ENCODE measurements at regions not wholly inside any gene's neighbourhood (a gene's known extent, or its start where the extent isn't known, plus 50 kb on each side); places are given as distances from the start of the nearest gene placed in this dataset.

DNA sequence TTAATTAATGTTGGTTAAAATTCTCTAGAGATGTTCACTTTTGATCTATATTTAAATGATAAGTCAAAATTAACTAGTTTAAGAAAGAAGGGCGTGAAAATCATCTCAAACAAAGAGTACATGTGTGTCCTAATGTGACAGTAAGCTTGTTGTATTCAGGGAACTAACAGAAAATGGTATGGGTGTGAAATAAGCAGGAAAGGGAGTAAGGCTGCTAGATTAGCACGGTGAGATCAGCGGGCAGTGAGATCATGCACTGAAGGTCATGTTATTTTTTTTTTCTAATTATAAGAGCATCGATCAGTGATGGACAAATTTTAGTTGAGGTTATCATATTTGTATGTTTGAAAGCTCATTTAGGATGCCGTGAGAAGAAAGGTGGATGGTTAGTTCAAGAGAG, 430.8 kb downstream of the DIPK2A start:
- DNase-seq (ENCODE audit: extremely low read depth in 1 of 11, low read depth in 9 of 11, low spot score in 4 of 11), result no peak

DNA sequence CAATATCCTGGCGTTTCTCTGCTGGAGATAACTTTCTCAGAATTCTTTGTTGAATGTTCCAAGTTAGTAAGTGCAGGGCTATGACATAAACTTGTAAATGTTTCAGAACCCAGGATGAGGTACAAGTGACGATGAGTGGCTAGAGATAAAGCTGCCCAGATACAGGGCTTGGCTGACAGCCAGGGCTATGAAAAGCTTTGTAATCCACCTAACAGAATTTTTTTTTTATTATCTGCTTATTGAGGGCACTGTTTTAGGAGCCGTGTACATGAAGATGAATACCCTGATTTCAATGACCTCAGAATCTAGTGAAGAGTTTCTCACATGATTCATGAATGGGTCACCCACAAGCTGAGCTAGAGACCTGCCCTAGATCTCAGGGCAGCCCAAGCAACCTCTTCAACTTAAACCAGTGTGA, 431.4 kb downstream of the DIPK2A start:
- no peak for DNase-seq (ENCODE audit: extremely low read depth in 1 of 11, low read depth in 9 of 11, low spot score in 4 of 11)

DNA sequence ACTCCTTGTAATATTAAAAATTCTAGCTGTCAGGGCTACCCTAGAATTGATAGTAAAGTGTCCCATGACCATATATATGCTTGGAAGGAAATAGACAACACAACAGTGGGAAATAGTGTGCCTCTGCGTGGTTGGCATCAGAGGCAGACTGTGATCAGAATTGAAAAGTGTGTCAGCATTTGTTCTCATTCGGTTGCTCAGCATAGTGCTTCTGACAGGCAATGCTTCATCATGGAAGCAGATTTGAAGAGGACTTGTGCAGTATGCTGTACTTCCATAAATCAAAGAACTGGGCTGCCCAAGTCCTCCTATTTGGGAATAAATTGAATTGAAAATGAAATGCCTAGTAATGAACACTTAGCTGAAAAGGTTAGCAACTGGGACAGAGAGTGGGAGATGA, 435.7 kb downstream of the DIPK2A start:
- no peak for DNase-seq (ENCODE audit: extremely low read depth in 1 of 11, low read depth in 9 of 11, low spot score in 4 of 11)

DNA sequence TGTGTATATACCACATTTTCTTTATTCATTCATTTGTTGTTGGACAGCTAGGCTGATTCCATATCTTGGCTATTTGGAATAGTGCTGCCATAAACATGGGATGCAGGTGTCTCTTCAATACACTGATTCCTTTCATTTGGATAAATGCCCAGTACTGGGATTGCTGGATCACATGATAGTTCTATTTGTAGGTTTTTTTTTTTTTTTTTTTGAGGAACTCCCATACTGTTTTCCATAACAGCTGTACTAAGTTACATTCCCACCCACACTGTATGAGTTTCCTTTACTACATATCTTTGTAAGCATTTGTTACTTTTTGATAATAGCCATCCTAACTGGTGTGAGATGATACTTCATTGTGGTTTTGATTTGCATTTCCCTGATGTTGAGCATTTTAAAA, 437.7 kb downstream of the DIPK2A start:
- DNase-seq (ENCODE audit: extremely low read depth in 1 of 11, low read depth in 9 of 11, low spot score in 4 of 11), result no peak

DNA sequence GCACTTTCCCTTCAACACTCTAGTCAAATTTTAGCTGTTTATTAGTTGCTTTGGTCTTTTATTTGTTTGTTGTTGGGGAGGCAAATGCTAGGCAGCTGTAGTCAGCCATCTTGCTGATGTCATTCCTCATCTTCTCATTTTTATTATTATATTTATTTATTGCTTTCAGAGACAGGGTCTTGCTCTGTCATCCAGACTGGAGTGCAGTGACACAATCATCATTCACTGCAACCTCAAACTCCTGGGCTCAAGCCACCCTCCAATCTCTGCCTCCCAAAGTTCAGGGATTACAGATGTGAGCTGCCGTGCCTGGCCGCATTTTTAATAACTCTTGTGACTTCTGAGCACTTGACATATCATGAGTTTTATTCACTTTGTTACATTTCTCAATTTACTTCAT, 441.4 kb downstream of the DIPK2A start:
- no peak for DNase-seq (ENCODE audit: extremely low read depth in 1 of 11, low read depth in 9 of 11, low spot score in 4 of 11)

DNA sequence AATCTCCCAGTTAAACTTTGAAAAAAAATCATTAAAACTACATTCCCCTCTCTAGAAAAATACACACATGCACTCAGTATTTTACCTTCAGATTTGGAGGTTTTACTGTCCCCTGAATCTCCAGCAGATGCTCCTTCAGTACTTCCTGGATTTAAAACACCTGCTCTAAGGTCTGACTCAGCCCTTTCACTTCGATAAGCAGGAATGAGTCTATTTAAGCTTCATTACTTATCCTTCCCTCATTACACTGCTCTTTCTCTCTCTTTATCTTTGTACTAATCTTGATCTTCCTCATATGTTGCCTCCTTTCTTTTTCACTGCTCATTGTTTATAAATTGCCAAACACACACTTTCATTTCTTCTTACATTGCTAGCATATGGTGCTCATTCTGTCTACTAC, 443.9 kb downstream of the DIPK2A start:
- DNase-seq (ENCODE audit: extremely low read depth in 1 of 11, low read depth in 9 of 11, low spot score in 4 of 11), result no peak

DNA sequence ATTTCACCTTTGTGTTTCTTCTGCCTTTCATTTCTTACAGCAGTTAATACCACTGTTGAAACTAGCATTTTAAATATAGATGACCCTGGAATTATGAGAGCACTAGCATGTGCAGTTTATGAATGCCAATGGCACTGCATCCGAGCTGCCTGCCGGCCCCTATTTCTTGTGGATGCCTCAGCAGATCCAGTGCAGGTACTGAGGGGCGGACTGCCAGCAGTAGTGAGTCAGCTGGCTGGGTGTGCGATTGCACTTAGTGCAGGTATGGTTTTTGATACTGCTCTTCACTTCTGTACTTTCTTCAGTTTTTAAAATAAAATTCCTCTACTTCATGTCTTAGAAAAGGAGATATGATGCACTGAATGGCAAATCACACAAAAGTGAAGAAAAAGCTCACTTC, 453.0 kb downstream of the DIPK2A start:
- DNase-seq (ENCODE audit: extremely low read depth in 1 of 11, low read depth in 9 of 11, low spot score in 4 of 11), result no peak

DNA sequence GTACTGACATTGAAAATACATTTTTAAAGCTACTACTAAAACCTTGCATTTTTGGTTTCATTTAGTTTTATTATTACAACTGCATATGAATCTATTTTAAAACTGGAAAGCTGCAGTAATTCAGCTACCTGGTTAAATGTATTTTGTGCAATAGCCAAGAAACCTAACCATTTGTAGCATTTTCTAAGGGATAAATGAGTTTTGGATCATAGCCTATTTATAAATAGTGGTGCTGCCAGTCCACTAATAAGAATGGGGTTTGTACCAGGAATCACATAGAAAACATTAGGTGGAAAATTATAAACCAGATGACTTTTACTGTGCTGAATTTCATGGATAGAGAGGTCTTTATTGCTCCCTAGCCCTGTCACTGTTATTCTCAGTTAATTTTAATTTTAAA, 454.7 kb downstream of the DIPK2A start:
- no peak for DNase-seq (ENCODE audit: extremely low read depth in 1 of 11, low read depth in 9 of 11, low spot score in 4 of 11)

DNA sequence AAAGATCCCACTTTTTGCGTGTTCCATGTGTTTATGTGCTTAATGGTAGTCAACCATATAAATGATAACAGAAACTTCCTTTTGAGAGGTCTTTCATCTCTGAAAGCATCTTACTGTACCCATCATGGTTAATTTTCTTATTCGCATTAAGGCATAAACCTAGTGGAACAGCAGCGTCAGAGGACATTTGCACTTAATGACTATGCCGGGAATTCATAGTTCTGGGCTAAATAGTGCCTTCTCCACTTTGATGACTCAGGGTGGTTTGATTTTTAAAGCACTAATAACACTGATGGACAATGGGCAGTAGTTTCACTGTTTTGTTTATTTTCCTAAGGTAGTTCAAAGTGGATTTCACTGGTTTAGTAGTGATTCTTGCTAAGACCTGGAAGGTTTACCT, 455.3 kb downstream of the DIPK2A start:
- no peak for DNase-seq (ENCODE audit: extremely low read depth in 1 of 11, low read depth in 9 of 11, low spot score in 4 of 11)

DNA sequence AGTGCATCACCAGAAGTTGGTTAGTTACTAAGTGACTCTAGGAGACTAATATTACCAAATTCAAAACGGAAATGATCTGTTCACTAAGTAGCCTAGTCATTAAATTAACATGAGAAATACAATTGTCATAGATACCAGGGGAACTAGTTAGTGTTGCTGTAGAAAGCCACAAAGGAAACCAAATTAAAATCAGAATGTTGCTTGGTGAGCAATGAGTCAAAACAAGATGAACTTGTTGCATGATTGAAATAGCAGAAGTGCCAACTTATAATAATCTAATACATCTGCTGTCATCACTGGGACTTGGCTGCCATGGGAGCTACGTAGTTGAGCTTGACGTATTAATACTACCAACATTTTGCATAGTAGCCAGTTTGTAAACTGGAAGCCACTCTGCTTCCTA, 458.1 kb downstream of the DIPK2A start:
- no peak for DNase-seq (ENCODE audit: extremely low read depth in 1 of 11, low read depth in 9 of 11, low spot score in 4 of 11)

DNA sequence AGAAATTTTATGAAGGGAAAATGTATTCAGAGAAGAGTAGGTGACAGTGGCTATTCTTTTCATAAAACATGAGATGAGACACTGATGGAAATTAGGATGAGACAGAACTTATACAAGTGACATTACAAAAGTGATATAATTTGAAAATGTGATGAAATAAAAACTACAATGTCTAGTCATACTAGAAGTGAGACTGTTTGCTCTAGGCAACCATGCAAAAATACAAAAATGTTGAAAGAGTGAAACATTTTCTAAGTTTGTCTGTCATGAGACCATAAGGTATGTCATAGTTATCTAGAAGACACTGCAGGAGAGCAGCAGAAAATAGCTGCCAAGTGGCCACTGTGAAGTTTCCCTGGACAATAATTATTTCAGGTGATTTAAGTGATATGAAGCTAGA, 459.5 kb downstream of the DIPK2A start:
- DNase-seq (ENCODE audit: extremely low read depth in 1 of 11, low read depth in 9 of 11, low spot score in 4 of 11), result no peak

DNA sequence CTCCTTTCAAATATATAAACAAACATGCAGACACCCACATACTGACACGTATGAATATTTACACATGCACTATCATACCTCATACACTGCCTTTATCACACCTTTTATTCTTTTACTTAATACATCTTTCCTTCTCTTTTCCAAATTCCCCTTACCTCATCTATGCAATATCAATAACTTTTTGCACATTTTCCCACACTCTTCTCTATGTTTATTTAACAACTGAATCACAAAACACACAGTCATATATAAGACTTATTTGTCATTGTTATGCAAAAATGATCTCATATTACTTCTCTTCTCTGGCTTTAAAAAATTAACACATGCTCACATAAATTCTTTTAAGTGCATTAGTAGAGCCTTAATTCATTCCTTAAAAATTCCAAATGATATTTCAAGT, 461.4 kb downstream of the DIPK2A start:
- no peak for DNase-seq (ENCODE audit: extremely low read depth in 1 of 11, low read depth in 9 of 11, low spot score in 4 of 11)

DNA sequence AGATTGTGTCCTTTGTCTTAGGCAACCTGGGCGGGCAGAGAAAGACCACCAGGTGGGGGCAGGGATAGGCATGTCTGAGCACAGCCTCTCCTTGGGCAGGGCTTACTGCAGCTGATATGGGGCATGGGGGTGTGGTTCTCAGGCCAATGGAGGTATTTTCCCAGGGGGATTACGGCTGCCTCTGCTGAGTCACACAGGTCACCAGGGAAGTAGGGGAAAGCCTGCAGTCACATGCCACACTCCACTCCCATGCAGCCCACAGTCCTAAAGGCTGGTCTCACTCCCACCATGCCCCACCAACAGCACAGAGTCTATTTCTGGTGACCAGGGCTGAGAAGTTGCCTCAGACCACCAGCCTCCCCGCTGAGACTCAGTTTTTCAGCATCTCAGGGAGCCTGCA, 466.4 kb downstream of the DIPK2A start:
- DNase-seq (ENCODE audit: extremely low read depth in 1 of 11, low read depth in 9 of 11, low spot score in 4 of 11), result no peak

DNA sequence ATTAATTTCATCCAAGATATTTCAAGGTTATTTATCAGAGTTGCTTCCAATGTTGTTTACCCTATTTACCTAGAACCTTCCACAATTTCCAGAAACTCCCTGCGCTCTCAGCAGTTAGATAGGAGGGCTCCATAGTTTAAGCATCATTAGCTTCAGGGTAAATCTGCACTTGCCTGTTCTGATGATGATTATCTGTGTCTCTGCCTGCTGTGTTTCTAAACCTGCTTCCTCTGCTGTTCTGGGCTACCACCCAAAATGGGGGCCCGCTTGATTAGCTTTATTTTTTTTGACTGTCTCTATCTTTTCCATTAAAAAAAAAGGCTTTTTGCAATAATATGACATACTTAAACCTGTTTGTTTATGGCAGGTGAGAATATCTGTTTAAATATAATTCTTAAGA, 472.4 kb downstream of the DIPK2A start:
- no peak for DNase-seq (ENCODE audit: extremely low read depth in 1 of 11, low read depth in 9 of 11, low spot score in 4 of 11)

DNA sequence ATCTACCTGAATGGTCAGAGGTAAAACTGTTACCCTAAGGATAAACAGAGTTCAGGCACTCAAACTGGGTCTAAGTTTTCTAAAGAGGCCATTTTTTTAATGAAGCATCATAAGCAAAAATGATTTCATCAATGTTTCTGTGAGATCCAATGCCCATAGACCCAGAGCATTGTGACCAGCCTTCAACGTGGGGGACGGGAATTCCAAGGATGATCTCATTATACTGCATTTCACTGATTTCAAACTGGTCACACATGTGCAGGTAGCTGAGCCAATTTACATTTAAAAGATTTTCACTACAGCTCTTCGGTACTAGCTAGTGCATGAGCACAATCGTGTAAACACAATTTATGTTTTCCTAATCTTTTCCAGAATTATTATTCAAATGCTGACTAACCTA, 472.9 kb downstream of the DIPK2A start:
- no peak for DNase-seq (ENCODE audit: extremely low read depth in 1 of 11, low read depth in 9 of 11, low spot score in 4 of 11)

DNA sequence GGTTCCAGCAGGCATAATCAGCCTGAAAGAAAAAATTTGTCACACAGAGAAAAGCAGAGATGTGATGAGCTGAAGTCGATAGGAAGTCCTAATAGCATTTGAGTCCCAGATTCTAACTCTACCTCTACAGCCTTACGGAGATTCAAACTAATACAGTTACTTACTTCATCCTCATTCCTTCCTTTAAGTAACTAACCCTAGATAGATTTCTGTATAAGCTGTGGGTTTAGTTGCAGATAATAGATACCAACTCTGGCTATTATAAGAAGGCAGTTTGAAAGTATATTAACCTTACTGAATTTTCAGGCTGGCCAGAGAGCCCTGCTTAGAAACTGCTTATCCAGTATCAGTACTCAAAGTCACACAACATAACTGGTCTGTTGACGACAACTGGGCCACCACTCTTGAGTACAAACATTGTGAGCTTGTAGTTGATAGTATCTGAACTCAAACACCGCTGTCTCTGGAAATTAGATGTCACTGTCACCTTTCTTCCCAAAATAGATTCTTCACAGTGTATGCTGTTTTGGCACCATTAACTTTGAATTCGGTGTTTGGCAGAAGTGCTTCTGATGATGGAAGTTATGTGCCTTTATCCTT, 484.3 kb downstream of the DIPK2A start:
- no peak for DNase-seq (ENCODE audit: extremely low read depth in 1 of 11, low read depth in 9 of 11, low spot score in 4 of 11)

DNA sequence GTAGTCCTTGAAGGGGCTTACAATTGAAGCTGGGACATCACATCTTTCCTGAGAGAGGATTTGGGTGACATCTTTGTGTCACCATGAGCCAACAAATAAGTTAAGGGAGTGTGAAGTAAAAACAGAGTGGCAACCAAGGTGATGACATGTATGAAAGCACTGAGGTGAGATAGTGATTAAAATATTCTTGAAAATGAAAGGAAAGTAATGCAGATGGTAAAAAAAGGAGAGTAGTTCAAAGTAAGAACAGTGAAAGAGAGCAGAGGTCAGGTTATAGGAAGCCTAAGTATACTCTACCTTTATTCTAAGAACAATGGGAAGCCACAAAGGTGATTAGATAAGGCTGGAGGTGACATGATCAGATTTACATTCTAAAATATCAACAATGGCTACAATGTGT, 486.1 kb downstream of the DIPK2A start:
- DNase-seq (ENCODE audit: extremely low read depth in 1 of 11, low read depth in 9 of 11, low spot score in 4 of 11), result no peak

DNA sequence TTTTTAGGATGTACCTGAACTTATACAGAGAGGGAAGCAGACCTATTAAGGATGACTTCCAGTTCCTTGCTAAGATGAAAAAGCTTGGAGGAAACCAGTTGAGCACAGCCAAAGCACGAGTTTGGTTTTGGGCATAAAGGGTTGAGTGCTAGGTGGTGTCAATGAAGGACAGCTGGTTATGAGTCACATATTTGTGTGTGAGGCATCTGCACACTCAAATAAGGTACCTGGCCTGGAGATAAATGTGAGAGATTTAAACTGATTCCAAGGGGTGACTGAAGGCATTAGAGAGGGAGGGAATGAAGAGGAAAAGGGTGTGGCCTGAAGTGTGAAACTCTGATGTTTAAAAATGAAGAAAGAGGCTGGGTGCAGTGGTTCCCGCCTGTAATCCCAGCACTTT, 486.7 kb downstream of the DIPK2A start:
- DNase-seq (ENCODE audit: extremely low read depth in 1 of 11, low read depth in 9 of 11, low spot score in 4 of 11), result no peak

DNA sequence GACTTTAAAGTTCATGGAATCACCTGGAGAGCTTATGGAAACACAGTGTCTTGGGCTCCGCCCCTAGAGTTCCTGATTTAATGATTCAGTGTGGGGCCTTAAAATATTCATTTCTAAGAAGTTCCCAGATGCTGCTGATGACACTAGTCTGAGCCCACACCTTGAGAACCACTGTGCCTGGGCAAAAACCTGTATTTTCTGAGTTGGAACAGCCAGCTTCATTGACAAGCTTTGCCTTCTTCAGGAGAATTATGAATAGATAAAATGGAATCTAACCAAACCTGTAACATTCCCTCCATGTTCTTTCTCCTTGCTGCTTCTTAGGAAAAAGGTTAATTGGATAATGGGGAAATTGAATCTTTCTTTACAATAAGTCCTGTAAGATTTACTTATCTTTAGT, 490.7 kb downstream of the DIPK2A start:
- no peak for DNase-seq (ENCODE audit: extremely low read depth in 1 of 11, low read depth in 9 of 11, low spot score in 4 of 11)

DNA sequence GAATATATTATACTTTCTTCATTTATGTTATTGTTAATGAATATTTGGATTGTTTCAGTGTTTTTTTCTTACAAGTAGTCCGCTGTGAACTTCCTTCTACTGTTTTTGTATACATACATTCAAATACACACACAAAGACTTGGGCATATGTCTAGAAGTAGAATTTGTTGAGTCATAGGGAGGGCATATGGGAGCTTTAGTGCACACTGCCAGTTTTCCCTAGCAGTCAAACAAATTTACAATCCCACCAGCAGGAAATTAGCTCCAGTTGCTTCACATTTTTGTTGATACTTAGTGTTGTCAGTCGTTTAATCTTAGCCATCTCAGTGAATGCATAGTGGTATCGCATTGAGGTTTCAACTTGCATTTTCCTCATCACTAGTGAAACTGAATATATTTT, 492.3 kb downstream of the DIPK2A start:
- no peak for DNase-seq (ENCODE audit: extremely low read depth in 1 of 11, low read depth in 9 of 11, low spot score in 4 of 11)

DNA sequence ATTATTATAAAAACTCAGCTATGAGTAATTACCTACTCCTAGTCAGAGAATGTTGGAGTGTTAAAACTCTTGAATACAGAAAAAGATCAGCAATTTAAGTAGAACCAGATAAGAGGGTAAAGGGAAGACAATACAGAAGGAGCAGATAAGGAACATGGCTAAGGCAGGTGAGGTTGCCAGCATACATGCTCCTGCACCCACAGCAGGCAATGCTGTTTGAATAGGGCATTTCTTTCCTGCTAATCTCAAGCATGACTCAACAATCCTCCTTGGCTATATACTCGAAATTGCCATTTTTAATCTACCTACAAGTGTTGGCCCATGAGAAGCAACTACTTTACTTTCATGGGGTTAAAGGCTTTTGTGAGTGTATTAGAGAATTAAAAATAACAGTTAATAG, 494.5 kb downstream of the DIPK2A start:
- no peak for DNase-seq (ENCODE audit: extremely low read depth in 1 of 11, low read depth in 9 of 11, low spot score in 4 of 11)

DNA sequence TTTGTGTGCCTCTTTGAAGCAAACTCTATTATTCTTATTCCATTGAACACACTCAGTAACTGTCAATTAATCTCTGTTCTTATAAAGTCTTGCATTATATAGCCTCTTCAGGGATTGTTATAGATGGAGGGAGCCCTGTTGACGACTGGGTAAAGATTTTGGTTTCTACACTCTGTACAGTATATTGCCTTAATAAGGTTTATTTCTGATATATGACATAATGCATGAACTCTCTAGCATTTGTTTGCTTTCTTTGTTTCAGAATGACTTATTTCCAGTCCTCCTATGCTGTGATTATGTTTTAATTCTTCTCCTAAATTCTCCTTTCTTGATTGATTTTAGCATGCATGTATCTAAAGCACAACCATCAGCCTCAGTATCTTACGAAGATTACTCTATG, 494.9 kb downstream of the DIPK2A start:
- no peak for DNase-seq (ENCODE audit: extremely low read depth in 1 of 11, low read depth in 9 of 11, low spot score in 4 of 11)

Data from renal cortex interstitium (tissue), 11 donors.